ENCODE measurements at regions not wholly inside any gene's neighbourhood (a gene's known extent, or its start where the extent isn't known, plus 50 kb on each side); places are given as distances from the start of the nearest gene placed in this dataset.

DNA sequence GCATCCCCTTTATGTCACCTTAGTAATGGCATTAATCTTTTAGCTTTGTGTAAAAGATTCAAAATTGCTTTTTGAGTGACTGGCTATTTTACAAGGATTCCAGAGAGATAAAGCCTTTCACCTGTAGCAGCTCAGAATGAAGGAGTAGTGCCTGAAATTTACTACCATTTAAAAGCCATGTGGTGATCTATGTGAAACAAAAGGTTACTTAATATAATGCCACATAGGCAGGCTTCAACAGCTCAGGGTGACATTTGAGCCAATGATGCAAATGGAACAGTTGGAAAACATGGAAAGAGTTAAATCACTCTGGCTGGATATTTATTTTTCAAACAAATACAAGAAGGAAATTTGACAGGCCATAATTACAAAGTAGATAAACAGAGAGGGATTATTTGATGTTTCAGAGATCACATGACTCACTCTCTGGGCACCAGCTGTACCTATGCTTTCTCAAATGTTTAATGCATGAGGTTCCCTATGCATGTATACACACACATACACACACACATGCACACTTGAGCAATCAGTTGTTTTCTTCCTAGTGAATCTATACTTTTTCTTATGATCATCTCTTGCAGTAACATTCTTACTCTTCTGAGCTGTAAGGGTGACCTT lies 171.5 kb downstream of the ZMAT3 start:
- no peaks in the 10 kb centered on the region for H3K27me3 ChIP-seq (ENCODE audit: insufficient read depth, poor library complexity, severe bottlenecking)
- TF ChIP-seq REST (IDR thresholded peaks at IDR 0.05; ENCODE audit: insufficient replicate concordance, low read depth): no peak
- TF ChIP-seq POLR2AphosphoS5 (IDR thresholded peaks at IDR 0.05; ENCODE audit: low read depth): no peak
- TF ChIP-seq GABPA (IDR thresholded peaks at IDR 0.05; ENCODE audit: low read depth): no peak
- TF ChIP-seq SPI1 (IDR thresholded peaks at IDR 0.05; ENCODE audit: borderline replicate concordance, low read depth): no peak
- TF ChIP-seq CTCF (IDR thresholded peaks at IDR 0.05; ENCODE audit: insufficient read depth, low read length): no peak
- DNase-seq (ENCODE audit: low read depth in 1 of 2, low spot score in 1 of 2): no peak
- H3K27ac ChIP-seq (replicated peaks): no peak overlapping the region
- H3K4me3 ChIP-seq (replicated peaks; ENCODE audit: insufficient read depth, low read length): no peak overlapping the region

DNA sequence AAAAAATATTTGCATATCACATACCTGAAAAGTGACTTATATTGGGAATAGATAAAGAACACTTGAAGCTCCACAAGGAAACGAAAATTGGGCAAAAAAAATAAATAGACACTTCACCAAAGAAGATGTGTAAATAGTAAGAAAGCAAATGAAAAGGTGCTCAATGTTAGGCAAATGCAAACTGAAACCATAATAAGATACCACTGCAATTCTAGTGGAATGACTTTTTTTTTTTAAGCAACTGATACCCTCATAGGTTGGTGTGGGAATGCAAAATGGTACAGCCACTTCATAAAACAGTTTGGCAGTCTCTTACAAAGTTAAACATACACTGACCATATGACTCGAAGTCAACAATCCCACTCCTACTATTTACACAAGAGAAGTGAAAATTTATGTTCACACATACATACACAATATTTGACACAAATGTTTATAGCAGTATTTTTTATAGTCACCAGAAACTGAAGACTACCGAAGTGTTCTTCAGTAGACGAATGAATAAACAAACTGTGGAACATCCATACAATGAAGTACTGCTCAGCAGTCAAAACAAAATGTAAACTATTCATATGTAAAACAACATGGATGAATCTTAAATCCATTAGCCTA lies 176.3 kb downstream of the ZMAT3 start:
- DNase-seq (ENCODE audit: low read depth in 1 of 2, low spot score in 1 of 2): no peak
- Histone ChIP-seq H3K27ac (replicated peaks) (no peak overlapping the region), H3K4me3 (replicated peaks; ENCODE audit: insufficient read depth, low read length) (no peak overlapping the region), H3K27me3 (ENCODE audit: insufficient read depth, poor library complexity, severe bottlenecking) (no peaks in the 10 kb centered on the region)
- no peak for TF ChIP-seq CTCF (IDR thresholded peaks at IDR 0.05; ENCODE audit: insufficient read depth, low read length)
- TF ChIP-seq REST (IDR thresholded peaks at IDR 0.05; ENCODE audit: insufficient replicate concordance, low read depth): no peak
- no peak for TF ChIP-seq GABPA (IDR thresholded peaks at IDR 0.05; ENCODE audit: low read depth)
- TF ChIP-seq POLR2AphosphoS5 (IDR thresholded peaks at IDR 0.05; ENCODE audit: low read depth): no peak
- TF ChIP-seq SPI1 (IDR thresholded peaks at IDR 0.05; ENCODE audit: borderline replicate concordance, low read depth): no peak

Data from HL-60 (cell line).